WTC11 (cell line): ENCODE measurements at regions not wholly inside any gene's neighbourhood (a gene's known extent, or its start where the extent isn't known, plus 50 kb on each side); places are given as distances from the start of the nearest gene placed in this dataset.

Experiments
- ATAC-seq: fragments of 200-7000 bp; cut with Tn5 transposase; 2 replicates; pipeline ENCODE4 v1.10.0; 2021; ENCODE audit warnings: mild to moderate bottlenecking, moderate library complexity
- CTCF ChIA-PET: fragments of 300-600 bp; sonication (Branson Sonifier 250); formaldehyde crosslinking; loops from one replicate; lab custom pipeline; 2021; ENCODE audit warnings: antibody characterized with exemption; lab: Charles Lee
- POLR2A ChIA-PET: fragments of 350-600 bp; sonication (Branson Sonifier 250); formaldehyde crosslinking; loops from one replicate; lab custom pipeline; 2021; ENCODE audit warnings: antibody characterized with exemption; lab: Charles Lee
- DNase-seq: peaks from one replicate; pipeline ENCODE4 v3.0.0; 2021; ENCODE audit warnings: low spot score
- H3K27ac Mint-ChIP-seq: 2 replicates; pipeline ENCODE4 v1.8.0; 2021; ENCODE audit warnings: mixed read lengths
- H3K27me3 Mint-ChIP-seq: 2 replicates; pipeline ENCODE4 v1.8.0; 2021; ENCODE audit warnings: low read depth, mild to moderate bottlenecking, moderate library complexity, mixed read lengths
- H3K36me3 Mint-ChIP-seq: 2 replicates; pipeline ENCODE4 v1.8.0; 2021; ENCODE audit warnings: mixed read lengths
- H3K4me1 Mint-ChIP-seq: 2 replicates; pipeline ENCODE4 v1.8.0; 2022; ENCODE audit warnings: mixed read lengths
- H3K4me3 Mint-ChIP-seq: 2 replicates; pipeline ENCODE4 v1.8.0; 2021; ENCODE audit warnings: mild to moderate bottlenecking, moderate library complexity, mixed read lengths
- H3K9me3 Mint-ChIP-seq: 2 replicates; pipeline ENCODE4 v1.8.0; 2021; ENCODE audit warnings: mixed read lengths
- CREB1 ChIP-seq: sonication (generic); formaldehyde crosslinking; IDR thresholded peaks from 2 replicates; pipeline ENCODE4 v1.8.0; 2023; ENCODE audit warnings: mild to moderate bottlenecking, missing genetic modification reagents
- ESRRA ChIP-seq: sonication (generic); formaldehyde crosslinking; IDR thresholded peaks from 2 replicates; pipeline ENCODE4 v1.8.1; 2022; ENCODE audit warnings: mild to moderate bottlenecking, missing genetic modification reagents, borderline replicate concordance
- FOXJ3 ChIP-seq: sonication (generic); formaldehyde crosslinking; IDR thresholded peaks from 2 replicates; pipeline ENCODE4 v1.9.0; 2021; ENCODE audit warnings: missing genetic modification reagents, mild to moderate bottlenecking, borderline replicate concordance
- JUN ChIP-seq: sonication (generic); formaldehyde crosslinking; IDR thresholded peaks from 2 replicates; pipeline ENCODE4 v1.8.0; 2023; ENCODE audit warnings: mild to moderate bottlenecking, missing genetic modification reagents
- MXD4 ChIP-seq: fragments of 250-450 bp; sonication (Bioruptor Pico); IDR thresholded peaks from 2 replicates; pipeline ENCODE4 v1.8.0; 2021; ENCODE audit warnings: mild to moderate bottlenecking, moderate library complexity, borderline replicate concordance
- NFE2L1 ChIP-seq: sonication (generic); formaldehyde crosslinking; IDR thresholded peaks from 2 replicates; pipeline ENCODE4 v1.8.1; 2023; ENCODE audit warnings: missing genetic modification reagents
- PRRX2 ChIP-seq: fragments of 250-450 bp; sonication (Bioruptor Pico); IDR thresholded peaks from 2 replicates; pipeline ENCODE4 v1.8.0; 2021; ENCODE audit warnings: mild to moderate bottlenecking
- SOX15 ChIP-seq: fragments of 250-450 bp; sonication (Bioruptor Pico); IDR thresholded peaks from 2 replicates; pipeline ENCODE4 v1.9.0; 2021; ENCODE audit warnings: mild to moderate bottlenecking
- SP1 ChIP-seq: sonication (generic); formaldehyde crosslinking; conservative IDR thresholded peaks from 2 replicates; pipeline ENCODE4 v1.8.1; 2022; ENCODE audit warnings: missing genetic modification reagents
- ZNF219 ChIP-seq: sonication (generic); formaldehyde crosslinking; IDR thresholded peaks from 2 replicates; pipeline ENCODE4 v1.8.0; 2023; ENCODE audit warnings: missing genetic modification reagents, mild to moderate bottlenecking, borderline replicate concordance
- TF ChIP-seq, protein P1 (sequence below): sonication (generic); formaldehyde crosslinking; IDR thresholded peaks from 2 replicates; pipeline ENCODE4 v1.8.1; 2023; ENCODE audit warnings: mild to moderate bottlenecking, missing genetic modification reagents, borderline replicate concordance
- TF ChIP-seq, protein P2 (sequence below): sonication (generic); formaldehyde crosslinking; IDR thresholded peaks from 2 replicates; pipeline ENCODE4 v1.8.1; 2023; ENCODE audit warnings: mild to moderate bottlenecking, moderate library complexity, missing genetic modification reagents
- TF ChIP-seq, protein P3 (sequence below): sonication (generic); formaldehyde crosslinking; conservative IDR thresholded peaks from 2 replicates; pipeline ENCODE4 v1.8.1; 2023; ENCODE audit warnings: mild to moderate bottlenecking, low read depth, missing genetic modification reagents, moderate library complexity
- TF ChIP-seq, protein P4 (sequence below): fragments of 250-450 bp; sonication (Bioruptor Pico); IDR thresholded peaks from 2 replicates; pipeline ENCODE4 v1.8.0; 2021; ENCODE audit warnings: mild to moderate bottlenecking
- TF ChIP-seq, protein P5 (sequence below): sonication (generic); formaldehyde crosslinking; conservative IDR thresholded peaks from 2 replicates; pipeline ENCODE4 v1.8.1; 2022; ENCODE audit warnings: mild to moderate bottlenecking, missing genetic modification reagents
- TF ChIP-seq, protein P6 (sequence below): sonication (generic); formaldehyde crosslinking; IDR thresholded peaks from 2 replicates; pipeline ENCODE4 v1.8.1; 2022; ENCODE audit warnings: low read depth, missing genetic modification reagents, borderline replicate concordance
- TF ChIP-seq, protein P7 (sequence below): sonication (generic); formaldehyde crosslinking; IDR thresholded peaks from 2 replicates; pipeline ENCODE4 v1.8.0; 2023; ENCODE audit warnings: missing genetic modification reagents, mild to moderate bottlenecking, borderline replicate concordance
- TF ChIP-seq, protein P8 (sequence below): sonication (generic); formaldehyde crosslinking; IDR thresholded peaks from 2 replicates; pipeline ENCODE4 v1.8.1; 2022; ENCODE audit warnings: mild to moderate bottlenecking, moderate library complexity, missing genetic modification reagents

DNA sequence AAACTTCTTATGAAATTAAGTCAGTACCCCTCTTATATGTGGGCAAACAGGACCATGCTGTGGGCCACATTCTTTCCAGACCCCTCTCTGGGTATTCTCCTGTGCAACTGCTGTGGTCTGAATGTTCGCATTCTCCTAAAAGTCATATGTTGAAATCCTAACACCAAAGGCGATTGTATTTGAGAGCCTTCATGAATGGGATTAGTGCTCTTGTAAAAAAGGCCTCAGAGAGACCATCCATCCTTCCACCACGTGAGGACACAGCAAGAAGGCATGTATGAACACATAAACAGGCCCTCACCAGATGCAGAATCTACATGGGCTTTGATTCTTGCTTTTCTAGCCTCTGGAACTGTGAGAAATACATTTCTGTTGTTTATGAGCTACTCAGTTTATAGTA, 68.0 kb upstream of the NAALADL2 start (continued):
- TF ChIP-seq, protein P1, sequence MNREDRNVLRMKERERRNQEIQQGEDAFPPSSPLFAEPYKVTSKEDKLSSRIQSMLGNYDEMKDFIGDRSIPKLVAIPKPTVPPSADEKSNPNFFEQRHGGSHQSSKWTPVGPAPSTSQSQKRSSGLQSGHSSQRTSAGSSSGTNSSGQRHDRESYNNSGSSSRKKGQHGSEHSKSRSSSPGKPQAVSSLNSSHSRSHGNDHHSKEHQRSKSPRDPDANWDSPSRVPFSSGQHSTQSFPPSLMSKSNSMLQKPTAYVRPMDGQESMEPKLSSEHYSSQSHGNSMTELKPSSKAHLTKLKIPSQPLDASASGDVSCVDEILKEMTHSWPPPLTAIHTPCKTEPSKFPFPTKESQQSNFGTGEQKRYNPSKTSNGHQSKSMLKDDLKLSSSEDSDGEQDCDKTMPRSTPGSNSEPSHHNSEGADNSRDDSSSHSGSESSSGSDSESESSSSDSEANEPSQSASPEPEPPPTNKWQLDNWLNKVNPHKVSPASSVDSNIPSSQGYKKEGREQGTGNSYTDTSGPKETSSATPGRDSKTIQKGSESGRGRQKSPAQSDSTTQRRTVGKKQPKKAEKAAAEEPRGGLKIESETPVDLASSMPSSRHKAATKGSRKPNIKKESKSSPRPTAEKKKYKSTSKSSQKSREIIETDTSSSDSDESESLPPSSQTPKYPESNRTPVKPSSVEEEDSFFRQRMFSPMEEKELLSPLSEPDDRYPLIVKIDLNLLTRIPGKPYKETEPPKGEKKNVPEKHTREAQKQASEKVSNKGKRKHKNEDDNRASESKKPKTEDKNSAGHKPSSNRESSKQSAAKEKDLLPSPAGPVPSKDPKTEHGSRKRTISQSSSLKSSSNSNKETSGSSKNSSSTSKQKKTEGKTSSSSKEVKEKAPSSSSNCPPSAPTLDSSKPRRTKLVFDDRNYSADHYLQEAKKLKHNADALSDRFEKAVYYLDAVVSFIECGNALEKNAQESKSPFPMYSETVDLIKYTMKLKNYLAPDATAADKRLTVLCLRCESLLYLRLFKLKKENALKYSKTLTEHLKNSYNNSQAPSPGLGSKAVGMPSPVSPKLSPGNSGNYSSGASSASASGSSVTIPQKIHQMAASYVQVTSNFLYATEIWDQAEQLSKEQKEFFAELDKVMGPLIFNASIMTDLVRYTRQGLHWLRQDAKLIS (CRISPR knock-in tag) = no peak
- TF ChIP-seq NFE2L1 (CRISPR knock-in tag) = no peak
- TF ChIP-seq, protein P2, sequence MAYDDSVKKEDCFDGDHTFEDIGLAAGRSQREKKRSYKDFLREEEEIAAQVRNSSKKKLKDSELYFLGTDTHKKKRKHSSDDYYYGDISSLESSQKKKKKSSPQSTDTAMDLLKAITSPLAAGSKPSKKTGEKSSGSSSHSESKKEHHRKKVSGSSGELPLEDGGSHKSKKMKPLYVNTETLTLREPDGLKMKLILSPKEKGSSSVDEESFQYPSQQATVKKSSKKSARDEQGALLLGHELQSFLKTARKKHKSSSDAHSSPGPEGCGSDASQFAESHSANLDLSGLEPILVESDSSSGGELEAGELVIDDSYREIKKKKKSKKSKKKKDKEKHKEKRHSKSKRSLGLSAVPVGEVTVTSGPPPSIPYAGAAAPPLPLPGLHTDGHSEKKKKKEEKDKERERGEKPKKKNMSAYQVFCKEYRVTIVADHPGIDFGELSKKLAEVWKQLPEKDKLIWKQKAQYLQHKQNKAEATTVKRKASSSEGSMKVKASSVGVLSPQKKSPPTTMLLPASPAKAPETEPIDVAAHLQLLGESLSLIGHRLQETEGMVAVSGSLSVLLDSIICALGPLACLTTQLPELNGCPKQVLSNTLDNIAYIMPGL (CRISPR knock-in tag) = no peak
- TF ChIP-seq ESRRA (CRISPR knock-in tag) = no peak
- TF ChIP-seq, protein P3, sequence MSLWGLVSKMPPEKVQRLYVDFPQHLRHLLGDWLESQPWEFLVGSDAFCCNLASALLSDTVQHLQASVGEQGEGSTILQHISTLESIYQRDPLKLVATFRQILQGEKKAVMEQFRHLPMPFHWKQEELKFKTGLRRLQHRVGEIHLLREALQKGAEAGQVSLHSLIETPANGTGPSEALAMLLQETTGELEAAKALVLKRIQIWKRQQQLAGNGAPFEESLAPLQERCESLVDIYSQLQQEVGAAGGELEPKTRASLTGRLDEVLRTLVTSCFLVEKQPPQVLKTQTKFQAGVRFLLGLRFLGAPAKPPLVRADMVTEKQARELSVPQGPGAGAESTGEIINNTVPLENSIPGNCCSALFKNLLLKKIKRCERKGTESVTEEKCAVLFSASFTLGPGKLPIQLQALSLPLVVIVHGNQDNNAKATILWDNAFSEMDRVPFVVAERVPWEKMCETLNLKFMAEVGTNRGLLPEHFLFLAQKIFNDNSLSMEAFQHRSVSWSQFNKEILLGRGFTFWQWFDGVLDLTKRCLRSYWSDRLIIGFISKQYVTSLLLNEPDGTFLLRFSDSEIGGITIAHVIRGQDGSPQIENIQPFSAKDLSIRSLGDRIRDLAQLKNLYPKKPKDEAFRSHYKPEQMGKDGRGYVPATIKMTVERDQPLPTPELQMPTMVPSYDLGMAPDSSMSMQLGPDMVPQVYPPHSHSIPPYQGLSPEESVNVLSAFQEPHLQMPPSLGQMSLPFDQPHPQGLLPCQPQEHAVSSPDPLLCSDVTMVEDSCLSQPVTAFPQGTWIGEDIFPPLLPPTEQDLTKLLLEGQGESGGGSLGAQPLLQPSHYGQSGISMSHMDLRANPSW (CRISPR knock-in tag) = no peak
- TF ChIP-seq, protein P4, sequence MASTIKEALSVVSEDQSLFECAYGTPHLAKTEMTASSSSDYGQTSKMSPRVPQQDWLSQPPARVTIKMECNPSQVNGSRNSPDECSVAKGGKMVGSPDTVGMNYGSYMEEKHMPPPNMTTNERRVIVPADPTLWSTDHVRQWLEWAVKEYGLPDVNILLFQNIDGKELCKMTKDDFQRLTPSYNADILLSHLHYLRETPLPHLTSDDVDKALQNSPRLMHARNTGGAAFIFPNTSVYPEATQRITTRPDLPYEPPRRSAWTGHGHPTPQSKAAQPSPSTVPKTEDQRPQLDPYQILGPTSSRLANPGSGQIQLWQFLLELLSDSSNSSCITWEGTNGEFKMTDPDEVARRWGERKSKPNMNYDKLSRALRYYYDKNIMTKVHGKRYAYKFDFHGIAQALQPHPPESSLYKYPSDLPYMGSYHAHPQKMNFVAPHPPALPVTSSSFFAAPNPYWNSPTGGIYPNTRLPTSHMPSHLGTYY (CRISPR knock-in tag) = no peak
- TF ChIP-seq CREB1 (CRISPR knock-in tag) = no peak
- TF ChIP-seq SOX15 (CRISPR knock-in tag) = no peak
- TF ChIP-seq, protein P5, sequence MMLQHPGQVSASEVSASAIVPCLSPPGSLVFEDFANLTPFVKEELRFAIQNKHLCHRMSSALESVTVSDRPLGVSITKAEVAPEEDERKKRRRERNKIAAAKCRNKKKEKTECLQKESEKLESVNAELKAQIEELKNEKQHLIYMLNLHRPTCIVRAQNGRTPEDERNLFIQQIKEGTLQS (CRISPR knock-in tag) = no peak
- no peak for TF ChIP-seq ZNF219 (CRISPR knock-in tag)
- no peak for TF ChIP-seq PRRX2 (CRISPR knock-in tag)

DNA sequence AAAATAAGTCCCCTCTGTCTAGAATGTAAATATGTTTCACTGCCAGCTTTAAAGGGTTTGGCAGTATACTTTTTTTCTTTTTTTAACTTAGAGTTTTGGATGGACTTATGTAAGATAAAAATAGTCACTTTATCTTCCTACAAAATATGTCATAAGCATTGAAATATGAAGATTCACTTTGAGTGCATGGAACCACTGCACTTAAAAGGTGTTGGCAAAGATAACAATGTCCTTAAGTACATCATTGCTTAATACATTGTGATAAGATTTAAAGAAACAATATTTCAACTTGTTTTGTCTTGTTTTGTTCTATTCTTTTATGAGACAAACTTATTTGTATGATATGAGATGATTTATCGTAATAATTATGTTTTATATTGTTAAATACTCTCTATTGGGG, 66.3 kb upstream of the NAALADL2 start:
- Mint-ChIP-seq H3K4me1 (no peaks in the 10 kb centered on the region), H3K36me3 (no peaks in the 10 kb centered on the region), H3K4me3 (no peak overlapping the region), H3K27ac (no peak overlapping the region), H3K9me3 (no peaks in the 10 kb centered on the region), H3K27me3 (no peaks in the 10 kb centered on the region)
- CTCF ChIA-PET = no interaction called here
- DNase-seq (no peak), ATAC-seq (no peak)
- POLR2A ChIA-PET = no interaction called here
- TF ChIP-seq FOXJ3 (CRISPR knock-in tag) = no peak
- TF ChIP-seq, protein P6, sequence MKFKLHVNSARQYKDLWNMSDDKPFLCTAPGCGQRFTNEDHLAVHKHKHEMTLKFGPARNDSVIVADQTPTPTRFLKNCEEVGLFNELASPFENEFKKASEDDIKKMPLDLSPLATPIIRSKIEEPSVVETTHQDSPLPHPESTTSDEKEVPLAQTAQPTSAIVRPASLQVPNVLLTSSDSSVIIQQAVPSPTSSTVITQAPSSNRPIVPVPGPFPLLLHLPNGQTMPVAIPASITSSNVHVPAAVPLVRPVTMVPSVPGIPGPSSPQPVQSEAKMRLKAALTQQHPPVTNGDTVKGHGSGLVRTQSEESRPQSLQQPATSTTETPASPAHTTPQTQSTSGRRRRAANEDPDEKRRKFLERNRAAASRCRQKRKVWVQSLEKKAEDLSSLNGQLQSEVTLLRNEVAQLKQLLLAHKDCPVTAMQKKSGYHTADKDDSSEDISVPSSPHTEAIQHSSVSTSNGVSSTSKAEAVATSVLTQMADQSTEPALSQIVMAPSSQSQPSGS (CRISPR knock-in tag) = no peak
- TF ChIP-seq, protein P7, sequence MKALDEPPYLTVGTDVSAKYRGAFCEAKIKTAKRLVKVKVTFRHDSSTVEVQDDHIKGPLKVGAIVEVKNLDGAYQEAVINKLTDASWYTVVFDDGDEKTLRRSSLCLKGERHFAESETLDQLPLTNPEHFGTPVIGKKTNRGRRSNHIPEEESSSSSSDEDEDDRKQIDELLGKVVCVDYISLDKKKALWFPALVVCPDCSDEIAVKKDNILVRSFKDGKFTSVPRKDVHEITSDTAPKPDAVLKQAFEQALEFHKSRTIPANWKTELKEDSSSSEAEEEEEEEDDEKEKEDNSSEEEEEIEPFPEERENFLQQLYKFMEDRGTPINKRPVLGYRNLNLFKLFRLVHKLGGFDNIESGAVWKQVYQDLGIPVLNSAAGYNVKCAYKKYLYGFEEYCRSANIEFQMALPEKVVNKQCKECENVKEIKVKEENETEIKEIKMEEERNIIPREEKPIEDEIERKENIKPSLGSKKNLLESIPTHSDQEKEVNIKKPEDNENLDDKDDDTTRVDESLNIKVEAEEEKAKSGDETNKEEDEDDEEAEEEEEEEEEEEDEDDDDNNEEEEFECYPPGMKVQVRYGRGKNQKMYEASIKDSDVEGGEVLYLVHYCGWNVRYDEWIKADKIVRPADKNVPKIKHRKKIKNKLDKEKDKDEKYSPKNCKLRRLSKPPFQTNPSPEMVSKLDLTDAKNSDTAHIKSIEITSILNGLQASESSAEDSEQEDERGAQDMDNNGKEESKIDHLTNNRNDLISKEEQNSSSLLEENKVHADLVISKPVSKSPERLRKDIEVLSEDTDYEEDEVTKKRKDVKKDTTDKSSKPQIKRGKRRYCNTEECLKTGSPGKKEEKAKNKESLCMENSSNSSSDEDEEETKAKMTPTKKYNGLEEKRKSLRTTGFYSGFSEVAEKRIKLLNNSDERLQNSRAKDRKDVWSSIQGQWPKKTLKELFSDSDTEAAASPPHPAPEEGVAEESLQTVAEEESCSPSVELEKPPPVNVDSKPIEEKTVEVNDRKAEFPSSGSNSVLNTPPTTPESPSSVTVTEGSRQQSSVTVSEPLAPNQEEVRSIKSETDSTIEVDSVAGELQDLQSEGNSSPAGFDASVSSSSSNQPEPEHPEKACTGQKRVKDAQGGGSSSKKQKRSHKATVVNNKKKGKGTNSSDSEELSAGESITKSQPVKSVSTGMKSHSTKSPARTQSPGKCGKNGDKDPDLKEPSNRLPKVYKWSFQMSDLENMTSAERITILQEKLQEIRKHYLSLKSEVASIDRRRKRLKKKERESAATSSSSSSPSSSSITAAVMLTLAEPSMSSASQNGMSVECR (CRISPR knock-in tag) = no peak
- no peak for TF ChIP-seq SP1
- no peak for TF ChIP-seq JUN (CRISPR knock-in tag)
- TF ChIP-seq MXD4 (CRISPR knock-in tag) = no peak
- TF ChIP-seq, protein P8, sequence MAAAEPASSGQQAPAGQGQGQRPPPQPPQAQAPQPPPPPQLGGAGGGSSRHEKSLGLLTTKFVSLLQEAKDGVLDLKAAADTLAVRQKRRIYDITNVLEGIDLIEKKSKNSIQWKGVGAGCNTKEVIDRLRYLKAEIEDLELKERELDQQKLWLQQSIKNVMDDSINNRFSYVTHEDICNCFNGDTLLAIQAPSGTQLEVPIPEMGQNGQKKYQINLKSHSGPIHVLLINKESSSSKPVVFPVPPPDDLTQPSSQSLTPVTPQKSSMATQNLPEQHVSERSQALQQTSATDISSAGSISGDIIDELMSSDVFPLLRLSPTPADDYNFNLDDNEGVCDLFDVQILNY = no peak
